Testis (tissue), 2 donors: ENCODE measurements at regions not wholly inside any gene's neighbourhood (a gene's known extent, or its start where the extent isn't known, plus 50 kb on each side); places are given as distances from the start of the nearest gene placed in this dataset.

ENCODE experiments used
- CTCF ChIP-seq, 3 experiments: fragments of 450-650 bp in 2 of 3; fragments of 200-600 bp in 1 of 3; sonication (generic) in 1 of 3; IDR thresholded peaks; one replicate each; pipeline ENCODE4 v1.5.1; 2016 to 2019; ENCODE audit warnings: antibody characterized with exemption in 3 of 3, mild to moderate bottlenecking in 2 of 3, moderate library complexity in 1 of 3
- POLR2A ChIP-seq: fragments of 450-650 bp; IDR thresholded peaks from one replicate; pipeline ENCODE4 v1.6.1; 2017; ENCODE audit warnings: antibody characterized with exemption, mild to moderate bottlenecking, moderate library complexity

- no peak for TF ChIP-seq CTCF (IDR thresholded peaks at IDR 0.05)
- no peak for TF ChIP-seq POLR2A
These were observed 340.3 kb downstream of the QKI start for GRCh38 chr6:163754866-163755265.
